NCI-H2196 treated with DMSO at 0.1 percent for 48 hours (cell line): ENCODE measurements at regions not wholly inside any gene's neighbourhood (a gene's known extent, or its start where the extent isn't known, plus 50 kb on each side); places are given as distances from the start of the nearest gene placed in this dataset.

ENCODE experiments used
- DNase-seq: peaks from one replicate; lab custom pipeline; 2025; ENCODE audit not compliant: unreplicated experiment; lab: John Stamatoyannopoulos, UW

- no peak for DNase-seq
Measured at GRCh38 chr9:11872471-11872870, 820.7 kb upstream of the TYRP1 start.

GRCh38 chr9:11874414-11874813 is 818.8 kb upstream of the TYRP1 start:
- DNase-seq: no peak

DNA sequence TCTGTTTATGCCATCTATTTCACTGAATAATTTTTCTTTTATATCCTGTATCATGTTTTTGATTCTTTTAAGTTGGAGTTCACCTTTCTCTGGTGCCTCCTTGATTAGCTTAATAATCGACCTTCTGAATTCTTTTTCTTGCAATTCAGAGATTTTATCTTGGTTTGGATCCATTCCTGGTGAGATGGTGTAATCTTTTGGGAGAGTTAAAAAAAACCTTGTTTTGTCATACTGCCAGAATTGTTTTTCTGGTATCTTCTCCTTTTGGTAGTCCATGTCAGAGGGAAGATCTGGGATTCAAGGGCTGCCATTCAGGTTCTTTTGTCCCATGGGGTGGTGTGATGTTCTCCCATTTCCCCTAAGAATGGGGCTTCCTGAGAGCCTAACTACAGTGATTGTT is 800.8 kb upstream of the TYRP1 start:
- no peak for DNase-seq

GRCh38 chr9:11893331-11893730 is 799.9 kb upstream of the TYRP1 start:
- DNase-seq: no peak

DNA sequence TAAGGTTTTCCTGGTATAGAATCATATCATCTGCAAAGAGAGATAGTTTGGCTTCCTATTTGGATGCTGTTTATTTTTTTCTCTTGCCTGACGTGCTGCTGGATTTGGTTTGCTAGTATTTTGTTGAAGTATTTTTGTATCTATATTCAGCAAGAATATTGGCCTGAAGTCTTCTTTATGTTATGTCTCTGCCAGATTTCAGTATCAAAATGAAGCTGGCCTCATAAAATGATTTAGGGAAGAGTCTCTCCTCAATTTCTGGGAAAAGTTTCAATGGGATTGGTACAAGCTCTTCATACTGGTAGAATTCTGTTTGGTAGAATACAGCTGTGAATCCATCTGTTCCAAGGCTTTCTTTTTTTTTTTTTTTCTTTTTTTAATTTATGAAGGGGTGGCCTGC is 799.0 kb upstream of the TYRP1 start:
- no peak for DNase-seq

DNA sequence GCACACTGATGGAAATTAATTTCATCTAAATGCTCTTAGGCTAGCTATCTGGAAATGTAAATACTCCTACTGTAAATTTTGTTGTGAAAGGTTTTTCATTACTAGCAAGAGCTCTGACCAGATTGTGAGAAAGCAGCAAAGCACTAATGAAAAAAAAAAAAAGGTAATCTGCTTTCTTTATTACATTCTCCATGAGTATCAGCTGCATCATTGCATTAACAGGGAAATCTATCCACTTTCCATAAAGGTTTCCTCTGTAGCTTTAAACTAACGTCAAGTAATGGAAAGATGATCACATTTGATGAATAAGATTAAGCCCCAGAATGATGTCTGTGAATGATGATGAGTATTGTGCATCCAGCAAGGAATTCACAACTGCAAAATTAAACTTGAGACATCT is 790.6 kb upstream of the TYRP1 start:
- DNase-seq: no peak

GRCh38 chr9:11915699-11916098 is 777.5 kb upstream of the TYRP1 start:
- no peak for DNase-seq

DNA sequence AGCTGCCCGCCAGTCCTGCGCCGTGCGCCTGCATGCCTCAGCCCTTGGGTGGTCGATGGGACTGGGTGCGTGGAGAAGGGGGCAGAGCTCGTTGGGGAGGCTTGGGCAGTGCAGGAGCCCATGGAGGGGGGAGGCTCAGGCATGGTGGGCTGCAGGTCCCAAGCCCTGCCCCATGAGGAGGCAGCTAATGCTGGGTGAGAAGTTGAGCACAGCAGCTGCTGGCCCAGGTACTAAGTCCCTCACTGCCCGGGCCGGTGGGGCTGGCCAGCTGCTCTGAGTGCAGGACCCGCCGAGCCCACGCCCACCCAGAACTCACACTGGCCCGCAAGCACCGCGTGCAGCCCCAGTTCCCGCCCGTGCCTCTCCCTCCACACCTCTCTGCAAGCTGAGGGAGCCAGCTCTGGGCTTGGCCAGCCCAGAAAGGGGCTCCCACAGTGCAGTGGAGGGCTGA is 764.3 kb upstream of the TYRP1 start:
- no peak for DNase-seq

GRCh38 chr9:11931109-11931508 is 762.1 kb upstream of the TYRP1 start:
- DNase-seq: no peak

GRCh38 chr9:11931751-11932150 is 761.4 kb upstream of the TYRP1 start:
- no peak for DNase-seq

DNA sequence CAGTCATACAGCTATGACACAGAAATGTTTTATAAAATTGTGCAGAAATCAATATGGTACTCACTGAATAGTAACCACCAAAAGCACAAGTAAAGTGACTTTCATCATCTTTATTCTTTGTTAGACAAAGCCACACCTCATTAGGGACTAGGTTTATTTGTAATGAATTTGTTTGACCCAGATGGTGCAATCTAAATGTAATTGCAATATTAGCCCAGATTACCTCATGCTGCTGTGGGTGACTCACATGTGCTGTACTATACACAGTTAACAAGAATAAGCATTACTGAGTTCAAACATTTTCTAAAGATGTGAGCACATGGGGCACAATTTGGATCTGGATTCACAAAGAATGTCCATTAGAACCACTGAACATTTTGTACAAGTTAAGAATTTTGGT is 759.3 kb upstream of the TYRP1 start:
- DNase-seq: no peak

- no peak for DNase-seq
Measured at GRCh38 chr9:11946531-11946930, 746.7 kb upstream of the TYRP1 start.

DNA sequence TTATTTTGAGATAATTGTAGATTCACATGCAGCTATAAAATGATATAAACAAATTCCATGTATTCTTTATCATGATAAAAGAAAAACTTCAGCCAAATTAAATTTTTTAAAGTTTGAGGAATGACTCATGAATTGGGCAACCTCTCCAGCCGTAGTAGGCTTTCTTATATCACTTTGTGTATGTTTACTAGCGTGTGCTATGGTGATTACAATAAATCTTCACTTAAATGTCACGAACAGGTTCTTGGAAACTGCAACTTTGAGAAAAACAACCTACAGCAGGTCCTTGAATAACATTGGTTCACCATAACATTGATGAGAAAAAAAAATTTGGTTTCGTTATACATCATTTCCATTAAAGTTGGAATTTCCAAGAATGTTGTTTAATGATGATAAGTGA is 730.9 kb upstream of the TYRP1 start:
- no peak for DNase-seq

DNA sequence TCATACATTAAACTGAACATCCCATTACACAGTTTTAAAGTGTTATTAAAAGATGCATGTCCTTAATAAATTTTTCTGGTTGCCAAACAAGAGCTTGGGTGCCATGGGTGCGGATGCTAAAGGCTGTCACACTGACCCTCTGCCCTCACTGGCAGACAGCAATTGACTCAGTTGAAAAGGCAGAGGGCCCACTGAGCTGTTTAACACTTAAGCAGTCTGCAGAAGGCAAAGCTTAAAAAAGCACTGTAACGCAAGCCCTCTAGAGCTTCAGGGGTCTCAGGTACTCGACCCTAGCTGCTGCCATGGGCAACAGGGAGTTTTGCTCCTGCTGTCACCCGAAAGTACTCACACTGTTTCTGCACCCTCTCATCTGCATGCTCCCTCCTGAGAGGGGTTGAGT is 726.4 kb upstream of the TYRP1 start:
- DNase-seq: no peak

DNA sequence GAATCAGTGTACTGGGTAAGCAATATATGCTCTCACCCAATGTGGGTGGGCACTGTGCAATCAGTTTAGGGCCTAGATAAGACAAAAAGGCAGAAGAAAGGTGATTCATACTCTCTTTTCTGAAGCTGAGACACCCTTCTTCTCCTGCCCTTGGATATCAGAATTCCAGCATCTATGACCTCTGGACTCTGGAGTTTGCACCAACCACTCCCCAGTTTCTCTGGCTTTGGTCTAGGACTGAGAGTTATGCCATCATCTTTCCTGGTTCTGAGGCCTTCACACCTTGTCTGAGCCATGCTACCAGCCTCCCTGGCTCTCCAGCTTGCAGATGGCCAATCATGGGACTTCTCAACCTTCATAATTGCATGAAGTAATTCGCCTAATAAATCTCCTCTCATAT is 724.6 kb upstream of the TYRP1 start:
- no peak for DNase-seq

DNA sequence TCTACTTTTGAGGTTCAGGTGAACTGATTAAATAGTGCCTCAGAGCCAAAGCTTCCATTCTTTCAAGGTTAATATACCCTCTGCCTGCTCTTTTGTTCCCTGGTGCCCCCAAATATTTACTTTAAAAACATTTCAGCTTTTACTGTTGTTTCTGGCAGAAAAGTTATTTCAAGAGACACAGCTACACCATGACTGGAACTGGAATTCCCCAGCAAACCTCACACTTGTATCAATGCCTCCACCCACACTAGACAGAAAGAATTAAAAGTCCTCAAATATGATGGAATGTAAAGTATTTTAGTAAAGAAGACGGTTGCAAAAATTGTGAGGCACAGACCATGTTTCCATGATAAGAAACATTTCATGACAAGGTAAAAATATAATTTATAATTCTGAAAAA is 720.2 kb upstream of the TYRP1 start:
- no peak for DNase-seq

DNA sequence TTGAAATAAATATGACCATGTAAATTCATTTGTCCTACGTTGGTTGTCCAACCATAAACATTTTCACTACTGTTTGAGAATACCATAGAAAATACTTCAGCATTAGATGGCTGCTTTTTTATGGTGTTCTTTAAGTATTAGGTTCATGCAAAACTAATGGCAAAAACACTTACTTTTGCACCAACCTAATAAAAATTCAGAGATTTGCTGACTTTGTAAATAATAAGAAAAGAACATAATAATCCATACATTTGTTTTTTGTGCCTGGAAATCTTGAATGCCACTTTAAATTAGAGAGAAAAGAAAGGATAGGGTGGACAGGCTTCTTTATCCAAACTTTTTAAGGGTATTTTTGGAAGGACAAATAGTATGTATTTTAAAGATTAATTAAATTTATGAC is 719.7 kb upstream of the TYRP1 start:
- no peak for DNase-seq

DNA sequence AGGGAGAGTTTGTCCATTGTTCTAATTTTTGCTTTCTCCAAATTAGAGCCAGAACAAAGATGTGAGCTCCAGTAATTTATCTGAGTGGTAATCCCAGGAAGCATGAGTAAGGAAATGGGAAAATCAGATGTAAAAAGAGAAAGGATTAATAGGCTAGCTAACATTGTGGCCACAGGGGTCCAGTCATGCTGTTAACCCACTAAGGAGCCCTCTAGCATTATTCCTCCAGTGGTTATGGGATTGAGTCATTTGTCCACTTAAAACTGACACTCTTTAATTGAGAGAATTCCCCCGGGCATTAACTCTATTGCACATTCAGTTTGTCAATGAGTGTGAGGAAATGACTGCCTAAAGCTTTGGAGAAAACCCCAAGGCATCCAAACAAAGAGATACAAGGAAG is 700.3 kb upstream of the TYRP1 start:
- DNase-seq: no peak

DNA sequence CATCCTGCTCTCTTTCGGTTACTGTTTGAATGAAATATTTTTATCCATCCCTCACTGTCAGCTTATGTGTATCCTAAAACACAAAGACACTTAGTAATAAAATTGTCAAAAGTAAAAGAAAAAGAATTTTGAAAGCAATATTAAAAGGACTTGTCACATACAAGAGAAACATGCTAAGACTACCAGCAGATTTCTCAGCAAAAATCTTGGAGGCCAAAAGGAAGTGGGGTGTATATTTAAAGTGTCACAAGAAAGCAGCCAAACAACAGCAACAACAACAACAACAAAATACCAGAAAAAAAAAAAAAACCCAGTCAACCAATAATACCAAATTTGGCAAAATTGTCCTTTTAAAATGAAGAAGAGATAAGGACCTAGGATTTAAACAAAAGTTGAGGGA is 678.7 kb upstream of the TYRP1 start:
- no peak for DNase-seq

- DNase-seq: no peak
Measured at GRCh38 chr9:12054235-12054634, 639.0 kb upstream of the TYRP1 start.

DNA sequence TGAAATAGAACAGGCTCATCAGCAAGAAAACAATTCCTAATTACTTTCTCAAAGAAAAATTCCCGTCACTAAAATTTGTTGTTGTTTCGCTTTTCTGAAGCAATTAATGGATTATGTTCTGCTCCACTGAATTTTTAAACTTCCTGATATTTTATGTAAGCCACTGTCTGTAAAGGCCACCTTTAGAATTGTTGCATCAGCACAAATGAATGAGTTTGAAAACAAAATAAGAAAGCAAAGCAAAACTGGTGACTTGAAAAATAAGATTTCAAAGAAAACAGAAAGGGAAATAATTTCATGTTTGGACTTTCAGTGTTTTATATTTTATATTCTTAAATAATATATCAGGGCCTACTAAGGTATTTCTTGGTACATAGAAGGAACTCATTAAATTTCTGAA is 636.3 kb upstream of the TYRP1 start:
- no peak for DNase-seq

DNA sequence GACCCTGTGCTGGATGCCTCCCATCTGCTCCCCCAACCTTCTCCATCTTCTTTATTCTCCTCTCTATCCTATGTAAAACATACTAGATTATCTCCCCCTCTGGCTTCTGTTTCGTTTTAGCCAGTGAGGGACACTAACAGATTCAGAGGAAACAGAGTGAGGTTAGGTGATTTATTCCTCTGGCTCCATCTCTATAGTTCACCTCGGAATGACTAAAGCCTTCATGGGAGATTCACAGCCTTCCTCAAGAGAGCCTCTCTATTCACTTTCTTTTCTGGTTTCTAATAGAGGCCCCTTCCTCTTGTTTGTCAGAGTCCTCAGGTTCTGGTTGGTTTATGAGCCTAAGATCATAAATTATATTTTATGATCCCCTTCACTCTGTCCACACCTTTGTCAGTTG is 633.1 kb upstream of the TYRP1 start:
- no peak for DNase-seq

- DNase-seq: no peak
Measured at GRCh38 chr9:12060811-12061210, 632.4 kb upstream of the TYRP1 start.

DNA sequence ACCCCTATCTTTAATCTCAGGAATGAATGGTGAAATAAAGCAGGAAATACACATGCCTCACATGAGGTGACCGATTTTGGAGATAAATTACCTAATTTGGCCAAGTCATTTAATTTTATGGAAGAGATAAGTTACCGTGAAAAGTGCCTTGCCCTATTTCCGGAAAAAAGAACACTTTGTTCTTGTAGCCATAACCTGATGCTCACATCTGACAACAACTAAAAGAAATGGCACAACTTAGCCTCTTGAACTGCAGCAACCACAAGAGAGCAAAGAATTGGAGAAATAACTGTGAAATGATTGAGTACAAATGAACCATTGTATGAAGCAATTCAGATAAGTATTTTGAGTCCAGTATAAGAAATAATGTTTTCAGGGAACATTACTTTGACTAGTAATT is 628.1 kb upstream of the TYRP1 start:
- no peak for DNase-seq
